ENCODE measurements at regions not wholly inside any gene's neighbourhood (a gene's known extent, or its start where the extent isn't known, plus 50 kb on each side); places are given as distances from the start of the nearest gene placed in this dataset.

- Histone ChIP-seq H3K9me3 (no peaks in the 10 kb centered on the region), H3K27ac (no peak overlapping the region), H3K4me1 (no peaks in the 10 kb centered on the region), H3K4me3 (no peak overlapping the region), H3K36me3 (no peaks in the 10 kb centered on the region), H3K27me3 (no peaks in the 10 kb centered on the region)
- WGBS, 2 donors = 81 to 83% methylated on average over 5 of the region's 5 CpGs
- intact Hi-C loops (cut with DNase I) = no loop called here
- no peak for TF ChIP-seq CTCF (IDR thresholded peaks at IDR 0.05)
- no peak for FAIRE-seq
- DNase-seq = no peak
- no peak for ATAC-seq
Measured at GRCh38 chr3:153038367-153038766, 123.7 kb upstream of the RAP2B start.

GRCh38 chr3:153038779-153039178, 123.2 kb upstream of the RAP2B start:
- no peak for FAIRE-seq
- no peak for ATAC-seq

GRCh38 chr3:153041181-153041580, 120.8 kb upstream of the RAP2B start:
- ATAC-seq (no peak), FAIRE-seq (no peak)
- H3K36me3 ChIP-seq = no peaks in the 10 kb centered on the region

More at GRCh38 chr3:153038779-153039178, 123.2 kb upstream of the RAP2B start:
- intact Hi-C loops (cut with DNase I) = no loop called here
- Histone ChIP-seq H3K36me3 (no peaks in the 10 kb centered on the region), H3K4me1 (no peaks in the 10 kb centered on the region), H3K4me3 (no peak overlapping the region), H3K27ac (no peak overlapping the region), H3K27me3 (no peaks in the 10 kb centered on the region), H3K9me3 (no peaks in the 10 kb centered on the region)
- no peak for TF ChIP-seq CTCF (IDR thresholded peaks at IDR 0.05)
- no peak for DNase-seq
- WGBS, 2 donors = 32 to 33% methylated on average over 9 of the region's 9 CpGs

GRCh38 chr3:153042088-153042487, 119.9 kb upstream of the RAP2B start:
- Histone ChIP-seq H3K4me3 (no peak overlapping the region), H3K36me3 (no peaks in the 10 kb centered on the region), H3K4me1 (no peaks in the 10 kb centered on the region), H3K27me3 (no peaks in the 10 kb centered on the region), H3K27ac (no peak overlapping the region), H3K9me3 (no peaks in the 10 kb centered on the region)
- no peak for TF ChIP-seq CTCF (IDR thresholded peaks at IDR 0.05)
- DNase-seq = no peak
- no peak for FAIRE-seq
- ATAC-seq = no peak
- 51 to 81% methylated on average over 1 of the region's 1 CpG for WGBS, 2 donors
- intact Hi-C loops (cut with DNase I) = loop anchor here in 1 of 3 donors (10.0 kb wide), 1 partner anchor 723 kb away; no protein-coding TSS in a partner anchor

More at GRCh38 chr3:153041181-153041580, 120.8 kb upstream of the RAP2B start:
- TF ChIP-seq CTCF (IDR thresholded peaks at IDR 0.05) = no peak
- H3K4me1 ChIP-seq = no peaks in the 10 kb centered on the region
- H3K27ac ChIP-seq = no peak overlapping the region
- H3K4me3 ChIP-seq = no peak overlapping the region
- intact Hi-C loops (cut with DNase I) = loop anchor here in 1 of 3 donors (10.0 kb wide), 1 partner anchor 724 kb away; no protein-coding TSS in a partner anchor
- 78 to 87% methylated on average over 2 of the region's 2 CpGs for WGBS, 2 donors
- H3K9me3 ChIP-seq = no peaks in the 10 kb centered on the region
- no peak for DNase-seq
- H3K27me3 ChIP-seq = no peaks in the 10 kb centered on the region

GRCh38 chr3:153043729-153044328, 118.2 kb upstream of the RAP2B start:
- H3K4me3 ChIP-seq = no peak overlapping the region
- no peaks in the 10 kb centered on the region for H3K9me3 ChIP-seq
- DNase-seq = no peak
- no peaks in the 10 kb centered on the region for H3K36me3 ChIP-seq
- no peak overlapping the region for H3K27ac ChIP-seq
- no peak for TF ChIP-seq CTCF (IDR thresholded peaks at IDR 0.05)
- intact Hi-C loops (cut with DNase I) = loop anchor here in 1 of 3 donors (10.0 kb wide), 1 partner anchor 721 kb away; no protein-coding TSS in a partner anchor
- 43 to 65% methylated on average over 3 of the region's 3 CpGs for WGBS, 2 donors
- no peaks in the 10 kb centered on the region for H3K4me1 ChIP-seq
- peak in 2 of 4 donors; percentile 42 to 43 for ATAC-seq
- no peaks in the 10 kb centered on the region for H3K27me3 ChIP-seq
- FAIRE-seq = no peak
